ENCODE measurements at regions not wholly inside any gene's neighbourhood (a gene's known extent, or its start where the extent isn't known, plus 50 kb on each side); places are given as distances from the start of the nearest gene placed in this dataset.

DNA sequence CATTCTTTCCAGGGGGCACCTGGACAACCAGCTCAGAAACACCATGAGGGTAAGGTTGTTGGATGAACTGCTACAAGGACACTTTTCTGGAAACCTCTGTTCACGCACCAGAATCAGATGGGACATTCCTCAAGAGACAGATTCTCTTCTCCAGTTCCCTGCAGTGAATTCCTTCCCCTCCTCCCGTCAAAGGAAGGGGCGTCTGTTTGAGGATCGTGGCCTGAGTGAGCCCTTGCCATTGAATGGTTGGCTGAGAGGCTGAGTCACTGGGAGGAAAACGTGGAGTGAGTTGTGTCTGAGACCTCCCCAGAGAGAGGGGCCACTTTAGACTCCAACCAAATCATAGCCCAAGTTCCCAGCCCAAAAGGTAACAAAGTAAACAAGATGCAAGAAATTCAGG, 79.4 kb upstream of the ZNF507 start:
- TF ChIP-seq, protein P1, sequence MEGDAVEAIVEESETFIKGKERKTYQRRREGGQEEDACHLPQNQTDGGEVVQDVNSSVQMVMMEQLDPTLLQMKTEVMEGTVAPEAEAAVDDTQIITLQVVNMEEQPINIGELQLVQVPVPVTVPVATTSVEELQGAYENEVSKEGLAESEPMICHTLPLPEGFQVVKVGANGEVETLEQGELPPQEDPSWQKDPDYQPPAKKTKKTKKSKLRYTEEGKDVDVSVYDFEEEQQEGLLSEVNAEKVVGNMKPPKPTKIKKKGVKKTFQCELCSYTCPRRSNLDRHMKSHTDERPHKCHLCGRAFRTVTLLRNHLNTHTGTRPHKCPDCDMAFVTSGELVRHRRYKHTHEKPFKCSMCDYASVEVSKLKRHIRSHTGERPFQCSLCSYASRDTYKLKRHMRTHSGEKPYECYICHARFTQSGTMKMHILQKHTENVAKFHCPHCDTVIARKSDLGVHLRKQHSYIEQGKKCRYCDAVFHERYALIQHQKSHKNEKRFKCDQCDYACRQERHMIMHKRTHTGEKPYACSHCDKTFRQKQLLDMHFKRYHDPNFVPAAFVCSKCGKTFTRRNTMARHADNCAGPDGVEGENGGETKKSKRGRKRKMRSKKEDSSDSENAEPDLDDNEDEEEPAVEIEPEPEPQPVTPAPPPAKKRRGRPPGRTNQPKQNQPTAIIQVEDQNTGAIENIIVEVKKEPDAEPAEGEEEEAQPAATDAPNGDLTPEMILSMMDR (conservative IDR thresholded peaks at IDR 0.05; ENCODE audit: low read length) = no peak
- TF ChIP-seq EZH2phosphoT487 (IDR thresholded peaks at IDR 0.05; ENCODE audit: borderline replicate concordance, low read depth, low read length) = no peak
